H1 (cell line): ENCODE measurements at regions not wholly inside any gene's neighbourhood (a gene's known extent, or its start where the extent isn't known, plus 50 kb on each side); places are given as distances from the start of the nearest gene placed in this dataset.

Experiments
- CTCF ChIA-PET: fragments of 300-600 bp; sonication (Branson Sonifier 250); formaldehyde crosslinking; loops from one replicate; lab custom pipeline; 2021; ENCODE audit not compliant: partially characterized antibody; lab: Charles Lee
- POLR2A ChIA-PET: fragments of 300-600 bp; sonication (Branson Sonifier 250); formaldehyde crosslinking; loops from one replicate; lab custom pipeline; 2021; ENCODE audit warnings: inconsistent platforms; ENCODE audit not compliant: partially characterized antibody; lab: Charles Lee
- DNase-seq, 2 experiments: peaks; one replicate each; pipeline versions ENCODE4 v3.0.0 to v3.0.0-alpha.2; 2010 to 2022; ENCODE audit warnings: low spot score in 2 of 2, low read depth in 1 of 2, mixed read lengths in 1 of 2
- FAIRE-seq: peaks from 2 replicates; lab custom pipeline; 2011; peaks lifted over from hg19 to GRCh38; lab: Jason Lieb, UNC
- H2AFZ ChIP-seq: 2 replicates; pipeline ENCODE4 v1.8.1; 2012; ENCODE audit warnings: low read length, inconsistent platforms
- H2AK5ac ChIP-seq: 2 replicates; pipeline ENCODE4 v1.6.1; 2013; ENCODE audit warnings: low read depth, low read length
- H2BK120ac ChIP-seq: replicated peaks from 2 replicates; pipeline ENCODE3; 2013; ENCODE audit warnings: low read depth, low read length, inconsistent platforms
- H2BK12ac ChIP-seq: 2 replicates; pipeline ENCODE4 v1.6.1; 2013; ENCODE audit warnings: low read depth, low read length
- H2BK15ac ChIP-seq: 2 replicates; pipeline ENCODE4 v1.6.1; 2013; ENCODE audit warnings: low read length
- H2BK20ac ChIP-seq: 2 replicates; pipeline ENCODE4 v1.6.1; 2013; ENCODE audit warnings: low read length
- H2BK5ac ChIP-seq: 2 replicates; pipeline ENCODE4 v1.6.1; 2013; ENCODE audit warnings: low read depth, low read length
- H3K14ac ChIP-seq: 2 replicates; pipeline ENCODE4 v1.6.1; 2013; ENCODE audit warnings: inconsistent platforms; ENCODE audit not compliant: insufficient read length
- H3K18ac ChIP-seq: 2 replicates; pipeline ENCODE4 v1.6.1; 2013; ENCODE audit warnings: low read length; ENCODE audit errors: extremely low read depth
- H3K23ac ChIP-seq: 2 replicates; pipeline ENCODE4 v1.6.1; 2013; ENCODE audit warnings: inconsistent platforms; ENCODE audit not compliant: insufficient read length
- H3K23me2 ChIP-seq: 2 replicates; pipeline ENCODE4 v1.6.1; 2013; ENCODE audit warnings: low read depth, low read length
- H3K27ac ChIP-seq: 2 replicates; pipeline ENCODE4 v1.6.1; 2011; ENCODE audit warnings: low read depth, low read length, inconsistent platforms
- H3K27me3 ChIP-seq, 4 experiments: replicated peaks in 1 of 4; 1 replicate in 1 of 4; 2 replicates in 3 of 4; pipeline versions ENCODE4 v1.6.1 to v1.8.1; 2011 to 2013; ENCODE audit warnings: low read length in 3 of 4, mild to moderate bottlenecking in 3 of 4, inconsistent platforms in 2 of 4, mixed read lengths in 2 of 4, moderate library complexity in 1 of 4; ENCODE audit not compliant: control insufficient read depth in 3 of 4, insufficient read depth in 3 of 4; ENCODE audit errors: extremely low read depth in 1 of 4
- H3K36me3 ChIP-seq, 4 experiments: 2 replicates each; pipeline versions ENCODE4 v1.6.1 to v1.8.1; 2011 to 2013; ENCODE audit warnings: mild to moderate bottlenecking in 4 of 4, low read length in 3 of 4, moderate library complexity in 2 of 4, control low read depth in 1 of 4, inconsistent platforms in 1 of 4; ENCODE audit not compliant: insufficient read depth in 4 of 4, control insufficient read depth in 2 of 4
- H3K4ac ChIP-seq: replicated peaks from 2 replicates; pipeline ENCODE3; 2013; ENCODE audit warnings: low read length, low read depth, mixed read lengths, inconsistent platforms; ENCODE audit not compliant: insufficient read length
- H3K4me1 ChIP-seq, 4 experiments: replicated peaks in 1 of 4; 1 replicate in 1 of 4; 2 replicates in 3 of 4; pipeline versions ENCODE4 v1.6.1 to v1.8.1; 2011 to 2013; ENCODE audit warnings: low read length in 3 of 4, inconsistent platforms in 2 of 4, mixed read lengths in 1 of 4; ENCODE audit not compliant: insufficient read depth in 4 of 4, control insufficient read depth in 3 of 4
- H3K4me2 ChIP-seq, 2 experiments: 2 replicates each; pipeline versions ENCODE4 v1.6.1 to v1.8.1; 2011 to 2013; ENCODE audit warnings: low read depth in 2 of 2, low read length in 2 of 2, control low read depth in 1 of 2, inconsistent platforms in 1 of 2, mild to moderate bottlenecking in 1 of 2; ENCODE audit not compliant: insufficient read depth in 1 of 2
- H3K4me3 ChIP-seq, 4 experiments: fragments of 200-600, 300-600 bp in 1 of 4; sonication (generic), shearing (Covaris generic), sonication (Bioruptor Twin) in 1 of 4; 2 replicates each; pipeline versions ENCODE4 v1.5.1 to v1.8.1; 2011 to 2016; ENCODE audit warnings: low read length in 4 of 4, low read depth in 3 of 4, control low read depth in 2 of 4, inconsistent platforms in 2 of 4, mild to moderate bottlenecking in 2 of 4, mixed read lengths in 1 of 4, moderate library complexity in 1 of 4; ENCODE audit not compliant: insufficient read depth in 2 of 4; ENCODE audit errors: extremely low read depth in 1 of 4
- H3K56ac ChIP-seq: replicated peaks from 2 replicates; pipeline ENCODE3; 2013; ENCODE audit warnings: low read depth, mild to moderate bottlenecking, mixed read lengths, low read length, inconsistent platforms; ENCODE audit not compliant: insufficient read length
- H3K79me1 ChIP-seq: 2 replicates; pipeline ENCODE4 v1.6.1; 2013; ENCODE audit warnings: low read depth, low read length, control low read depth
- H3K79me2 ChIP-seq, 2 experiments: 2 replicates each; pipeline versions ENCODE4 v1.6.1 to v1.8.1; 2012 to 2013; ENCODE audit warnings: low read length in 2 of 2, mild to moderate bottlenecking in 2 of 2, inconsistent platforms in 1 of 2; ENCODE audit not compliant: insufficient read depth in 2 of 2, control insufficient read depth in 1 of 2
- H3K9ac ChIP-seq, 4 experiments: replicated peaks in 1 of 4; 1 replicate in 1 of 4; 2 replicates in 3 of 4; pipeline versions ENCODE4 v1.6.1 to v1.8.1; 2011 to 2013; ENCODE audit warnings: low read depth in 3 of 4, low read length in 3 of 4, control low read depth in 2 of 4, mild to moderate bottlenecking in 2 of 4, moderate library complexity in 2 of 4, inconsistent platforms in 1 of 4; ENCODE audit errors: extremely low read depth in 1 of 4
- H3K9me3 ChIP-seq, 2 experiments: 2 replicates each; pipeline versions ENCODE4 v1.6.1 to v1.8.1; 2012 to 2013; ENCODE audit warnings: mild to moderate bottlenecking in 2 of 2, moderate library complexity in 2 of 2, control low read depth in 1 of 2, inconsistent platforms in 1 of 2, low read depth in 1 of 2, low read length in 1 of 2, mixed read lengths in 1 of 2; ENCODE audit not compliant: insufficient read depth in 2 of 2
- H4K20me1 ChIP-seq, 2 experiments: replicated peaks in 1 of 2; 2 replicates each; pipeline versions ENCODE3 to v1.8.1; 2011 to 2013; ENCODE audit warnings: inconsistent platforms in 2 of 2, low read length in 2 of 2, mild to moderate bottlenecking in 1 of 2; ENCODE audit not compliant: insufficient read depth in 2 of 2, control insufficient read depth in 1 of 2
- H4K5ac ChIP-seq: 2 replicates; pipeline ENCODE4 v1.6.1; 2013; ENCODE audit warnings: low read length, low read depth, mixed read lengths, inconsistent platforms; ENCODE audit not compliant: insufficient read length
- H4K8ac ChIP-seq: 2 replicates; pipeline ENCODE4 v1.8.0; 2013; ENCODE audit warnings: mild to moderate bottlenecking, moderate library complexity, low read length, inconsistent platforms; ENCODE audit not compliant: insufficient read depth; ENCODE audit errors: extremely low read depth
- H4K91ac ChIP-seq: replicated peaks from 2 replicates; pipeline ENCODE3; 2013; ENCODE audit warnings: low read length, mixed read lengths, inconsistent platforms; ENCODE audit not compliant: insufficient read length
- SP1 ChIP-seq: IDR thresholded peaks from 2 replicates; pipeline ENCODE4 v1.6.1; 2011; ENCODE audit warnings: low read depth, low read length
- WGBS, 2 experiments: shearing (Covaris generic) in 1 of 2; methylation state at CpG; one replicate each; pipeline versions ENCODE4 v1.1.6 to v1.1.7; 2013 to 2015; ENCODE audit warnings: low lambda C conversion rate in 2 of 2, mixed read lengths in 2 of 2, inconsistent platforms in 1 of 2, low coverage in 1 of 2, missing lambda C conversion rate in 1 of 2; ENCODE audit not compliant: insufficient replicate concordance in 2 of 2, insufficient coverage in 1 of 2, insufficient read length in 1 of 2; ENCODE audit errors: extremely low coverage in 1 of 2, missing lambda C conversion rate in 1 of 2; 5-methylcytosine and 5-hydroxymethylcytosine counted together

GRCh38 chr13:73513751-73514150 is 454.9 kb downstream of the KLF5 start:
- H3K56ac ChIP-seq: no peak overlapping the region
- no peak overlapping the region for H3K4me3 ChIP-seq
- H2AFZ ChIP-seq: no peak overlapping the region
- H3K4me1 ChIP-seq: no peaks in the 10 kb centered on the region
- H3K23me2 ChIP-seq: no peaks in the 10 kb centered on the region
- H3K18ac ChIP-seq: no peak overlapping the region
- H3K27ac ChIP-seq: no peak overlapping the region
- H3K9me3 ChIP-seq: no peaks in the 10 kb centered on the region
- H4K91ac ChIP-seq: no peak overlapping the region
- no peaks in the 10 kb centered on the region for H4K20me1 ChIP-seq
- DNase-seq (no peak), FAIRE-seq (no peak)
- H2BK20ac ChIP-seq: no peak overlapping the region
- H3K36me3 ChIP-seq: no peaks in the 10 kb centered on the region
- POLR2A ChIA-PET: no interaction called here
- H2BK12ac ChIP-seq: no peak overlapping the region
- no peak overlapping the region for H2BK5ac ChIP-seq
- no peak for TF ChIP-seq SP1
- H3K9ac ChIP-seq: no peak overlapping the region
- H4K8ac ChIP-seq: no peak overlapping the region
- no peak overlapping the region for H2BK120ac ChIP-seq
- no peak overlapping the region for H2BK15ac ChIP-seq
- no peak overlapping the region for H3K23ac ChIP-seq
- CTCF ChIA-PET: no interaction called here
- no peak overlapping the region for H3K4ac ChIP-seq
- H3K27me3 ChIP-seq: no peaks in the 10 kb centered on the region
- H3K79me2 ChIP-seq: no peaks in the 10 kb centered on the region
- H3K14ac ChIP-seq: no peak overlapping the region
- no peaks in the 10 kb centered on the region for H3K79me1 ChIP-seq
- H3K4me2 ChIP-seq: no peak overlapping the region
- WGBS, 2 experiments: 91% methylated on average over 3 of the region's 3 CpGs; no CpG with 5 or more reads in 1 of the 2 experiments
- H4K5ac ChIP-seq: no peak overlapping the region
- no peak overlapping the region for H2AK5ac ChIP-seq
